ENCODE measurements at regions not wholly inside any gene's neighbourhood (a gene's known extent, or its start where the extent isn't known, plus 50 kb on each side); places are given as distances from the start of the nearest gene placed in this dataset.

DNA sequence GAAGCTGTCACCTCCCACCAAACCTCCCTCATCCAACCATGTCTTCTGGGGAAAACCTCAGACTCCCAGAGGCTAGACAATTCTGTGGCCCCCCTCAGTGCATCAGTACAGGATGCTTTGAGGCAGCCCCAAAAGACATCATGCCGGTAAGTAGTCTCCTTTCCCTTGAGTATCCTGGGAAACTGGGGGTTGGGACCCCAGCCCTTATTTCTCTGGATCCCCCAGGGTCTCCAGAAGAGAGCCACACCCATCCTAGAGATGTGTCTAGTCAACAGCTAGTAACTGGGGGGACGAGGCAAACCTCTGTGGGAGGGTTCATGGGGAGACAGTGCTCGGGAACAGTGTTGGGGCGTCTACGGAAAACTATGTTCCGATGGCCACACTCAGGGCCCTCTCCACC, 974.2 kb upstream of the TMEM132C start:
- no peak for DNase-seq
- H3K27ac Mint-ChIP-seq = no peak overlapping the region
- H3K36me3 Mint-ChIP-seq (ENCODE audit: low read depth) = no peaks in the 10 kb centered on the region

DNA sequence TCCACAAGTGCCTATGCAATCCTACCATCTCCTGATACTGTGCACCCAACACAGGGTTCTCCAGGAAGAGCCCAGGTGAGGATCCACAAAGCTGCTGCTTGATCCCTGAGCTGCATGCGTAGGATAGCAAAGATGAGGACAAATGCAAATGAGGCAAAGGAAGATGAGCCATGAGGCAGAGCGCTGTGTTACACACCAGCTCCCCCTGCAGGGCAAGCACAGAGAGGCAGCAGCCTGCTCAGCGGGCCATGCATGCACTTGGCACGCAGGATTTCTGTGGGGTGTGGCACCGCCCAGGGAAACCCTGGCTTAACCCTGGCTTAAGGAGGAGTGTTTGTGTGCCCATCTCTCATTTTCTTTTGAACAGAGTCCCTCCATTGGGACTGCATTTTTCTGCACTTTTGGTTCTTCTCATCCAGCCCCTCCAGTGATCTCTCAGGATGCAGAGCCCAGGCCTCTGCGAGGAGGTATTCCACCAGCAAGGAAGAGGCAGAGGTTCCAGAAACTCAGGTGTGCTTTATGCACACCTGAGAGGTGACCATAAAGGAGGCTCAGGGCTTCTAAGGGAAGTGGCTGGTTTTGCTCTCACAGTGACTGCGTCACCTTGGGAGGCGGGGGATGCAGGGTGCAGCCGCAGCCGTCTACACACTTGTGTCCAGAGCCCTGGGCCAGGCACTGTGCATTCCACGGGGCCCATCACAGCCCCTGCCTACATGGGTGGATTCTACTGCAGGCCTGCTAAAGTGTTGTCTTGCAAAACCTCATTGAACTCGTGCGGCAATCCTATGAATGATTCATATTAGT, 973.3 kb upstream of the TMEM132C start:
- Mint-ChIP-seq H3K27ac (no peak overlapping the region), H3K9me3 (no peaks in the 10 kb centered on the region), H3K36me3 (ENCODE audit: low read depth) (0 out of 2 replicates have a peak, but pooled peaks cover 3% of the 10 kb centered on the region), H3K27me3 (ENCODE audit: insufficient read depth) (no peaks in the 10 kb centered on the region; the same call in 1 of the 2 replicates), H3K4me3 (no peak overlapping the region), H3K4me1 (ENCODE audit: low read depth) (peaks cover 21% of the 10 kb centered on the region)
- TF ChIP-seq, protein P1, sequence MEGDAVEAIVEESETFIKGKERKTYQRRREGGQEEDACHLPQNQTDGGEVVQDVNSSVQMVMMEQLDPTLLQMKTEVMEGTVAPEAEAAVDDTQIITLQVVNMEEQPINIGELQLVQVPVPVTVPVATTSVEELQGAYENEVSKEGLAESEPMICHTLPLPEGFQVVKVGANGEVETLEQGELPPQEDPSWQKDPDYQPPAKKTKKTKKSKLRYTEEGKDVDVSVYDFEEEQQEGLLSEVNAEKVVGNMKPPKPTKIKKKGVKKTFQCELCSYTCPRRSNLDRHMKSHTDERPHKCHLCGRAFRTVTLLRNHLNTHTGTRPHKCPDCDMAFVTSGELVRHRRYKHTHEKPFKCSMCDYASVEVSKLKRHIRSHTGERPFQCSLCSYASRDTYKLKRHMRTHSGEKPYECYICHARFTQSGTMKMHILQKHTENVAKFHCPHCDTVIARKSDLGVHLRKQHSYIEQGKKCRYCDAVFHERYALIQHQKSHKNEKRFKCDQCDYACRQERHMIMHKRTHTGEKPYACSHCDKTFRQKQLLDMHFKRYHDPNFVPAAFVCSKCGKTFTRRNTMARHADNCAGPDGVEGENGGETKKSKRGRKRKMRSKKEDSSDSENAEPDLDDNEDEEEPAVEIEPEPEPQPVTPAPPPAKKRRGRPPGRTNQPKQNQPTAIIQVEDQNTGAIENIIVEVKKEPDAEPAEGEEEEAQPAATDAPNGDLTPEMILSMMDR (IDR thresholded peaks at IDR 0.05) = peak; percentile 97
- peak; percentile 61 for DNase-seq

More for the DNA sequence above, 974.2 kb upstream of the TMEM132C start:
- TF ChIP-seq, protein P1 (IDR thresholded peaks at IDR 0.05) = no peak
- no peaks in the 10 kb centered on the region; the same call in 1 of the 2 replicates for H3K27me3 Mint-ChIP-seq (ENCODE audit: insufficient read depth)
- H3K9me3 Mint-ChIP-seq = no peaks in the 10 kb centered on the region
- H3K4me3 Mint-ChIP-seq = no peak overlapping the region
- H3K4me1 Mint-ChIP-seq (ENCODE audit: low read depth) = peaks cover 21% of the 10 kb centered on the region

DNA sequence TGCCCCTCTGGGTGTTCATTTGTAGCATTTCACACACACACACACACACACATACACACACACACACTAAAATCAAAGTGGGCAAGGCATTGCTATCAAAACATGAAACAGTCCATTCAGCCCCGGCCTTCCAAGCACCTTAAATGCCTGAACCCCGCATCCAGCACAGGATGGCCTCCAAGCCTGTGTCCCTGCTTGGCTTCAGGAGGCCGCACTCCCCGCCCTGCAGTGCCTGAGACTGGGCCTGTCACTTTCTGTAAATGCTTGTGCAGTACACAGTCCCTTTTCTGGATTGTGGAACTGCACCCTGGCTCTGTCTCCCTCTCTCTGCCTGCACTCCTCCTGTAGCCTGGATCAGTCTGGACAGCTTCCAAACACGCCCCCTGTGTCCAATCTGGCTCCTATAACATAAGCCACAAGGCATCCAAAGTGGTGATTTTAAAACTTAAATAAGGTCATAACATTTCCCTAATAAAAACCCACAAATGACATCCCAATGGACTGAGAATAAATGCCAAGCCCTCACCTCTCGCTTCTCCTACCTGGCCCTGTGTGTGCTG, 972.2 kb upstream of the TMEM132C start:
- TF ChIP-seq, protein P1 (IDR thresholded peaks at IDR 0.05) = no peak
- DNase-seq = no peak
- Mint-ChIP-seq H3K27me3 (ENCODE audit: insufficient read depth) (peaks cover 2% of the 10 kb centered on the region; the same call in 1 of the 2 replicates), H3K4me1 (ENCODE audit: low read depth) (peaks cover 21% of the 10 kb centered on the region), H3K9me3 (peaks cover 8% of the 10 kb centered on the region), H3K4me3 (no peak overlapping the region), H3K27ac (no peak overlapping the region), H3K36me3 (ENCODE audit: low read depth) (peaks cover 9% of the 10 kb centered on the region; the same call in 1 of the 2 replicates)

DNA sequence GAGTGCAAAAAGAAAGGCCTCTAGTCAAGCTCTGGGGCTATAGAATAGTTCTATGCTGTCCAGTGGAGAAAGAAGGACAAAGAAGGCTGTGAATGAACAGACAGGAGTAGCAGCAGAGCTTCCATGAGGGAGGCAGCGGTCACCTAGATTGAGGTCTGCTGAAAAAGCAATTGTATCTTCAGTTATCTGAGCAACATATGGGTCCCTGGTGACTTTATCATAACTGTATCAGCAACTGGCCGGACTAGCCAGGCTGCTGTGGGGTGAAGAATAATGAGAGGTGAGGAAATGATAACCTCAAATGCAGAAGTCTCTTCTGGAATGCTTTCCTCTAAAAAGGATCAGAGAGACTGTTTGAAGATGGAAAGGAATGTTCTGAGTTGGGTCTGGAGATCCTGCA, 971.3 kb upstream of the TMEM132C start:
- TF ChIP-seq, protein P1 (IDR thresholded peaks at IDR 0.05) = no peak
- H3K4me1 Mint-ChIP-seq (ENCODE audit: low read depth) = peaks cover 19% of the 10 kb centered on the region
- H3K4me3 Mint-ChIP-seq = no peak overlapping the region
- peaks cover 9% of the 10 kb centered on the region; the same call in 1 of the 2 replicates for H3K36me3 Mint-ChIP-seq (ENCODE audit: low read depth)
- no peak overlapping the region for H3K27ac Mint-ChIP-seq
- H3K9me3 Mint-ChIP-seq = peaks cover 9% of the 10 kb centered on the region
- peaks cover 2% of the 10 kb centered on the region; the same call in 1 of the 2 replicates for H3K27me3 Mint-ChIP-seq (ENCODE audit: insufficient read depth)
- no peak for DNase-seq

DNA sequence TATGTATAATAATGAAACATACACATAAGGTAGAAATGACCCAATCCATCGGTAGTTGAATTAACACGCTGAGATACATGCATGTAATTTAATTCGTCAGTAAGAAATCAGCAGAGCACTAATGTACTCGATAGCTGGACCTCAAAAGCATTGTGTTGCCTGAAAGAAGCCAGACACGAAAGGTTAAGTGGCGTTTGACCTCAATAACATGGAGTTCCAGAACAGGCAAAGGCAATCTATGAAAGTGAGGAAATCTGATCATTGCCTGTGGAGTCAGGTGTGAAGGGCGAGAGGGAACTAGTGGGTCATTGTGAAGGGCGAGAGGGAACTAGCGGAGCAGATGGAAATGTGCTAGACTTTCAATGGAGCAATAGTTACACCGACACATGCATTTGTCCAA, 970.4 kb upstream of the TMEM132C start:
- peaks cover 9% of the 10 kb centered on the region for H3K9me3 Mint-ChIP-seq
- H3K4me3 Mint-ChIP-seq = no peak overlapping the region
- H3K27me3 Mint-ChIP-seq (ENCODE audit: insufficient read depth) = peaks cover 7% of the 10 kb centered on the region; the same call in 1 of the 2 replicates
- TF ChIP-seq, protein P1 (IDR thresholded peaks at IDR 0.05) = no peak
- no peak for DNase-seq
- H3K27ac Mint-ChIP-seq = no peak overlapping the region
- H3K36me3 Mint-ChIP-seq (ENCODE audit: low read depth) = peaks cover 9% of the 10 kb centered on the region; the same call in 1 of the 2 replicates
- H3K4me1 Mint-ChIP-seq (ENCODE audit: low read depth) = peaks cover 16% of the 10 kb centered on the region
